ENCODE measurements at regions not wholly inside any gene's neighbourhood (a gene's known extent, or its start where the extent isn't known, plus 50 kb on each side); places are given as distances from the start of the nearest gene placed in this dataset.
"Not testable (repeated sequence)": the region's sequence is repeated elsewhere in the genome, so short reads cannot be mapped to it uniquely, and the experiment has no call there.

GRCh38 chr1:60808676-60809075 lies 273.7 kb upstream of the NFIA start:
- no peak for DNase-seq

DNA sequence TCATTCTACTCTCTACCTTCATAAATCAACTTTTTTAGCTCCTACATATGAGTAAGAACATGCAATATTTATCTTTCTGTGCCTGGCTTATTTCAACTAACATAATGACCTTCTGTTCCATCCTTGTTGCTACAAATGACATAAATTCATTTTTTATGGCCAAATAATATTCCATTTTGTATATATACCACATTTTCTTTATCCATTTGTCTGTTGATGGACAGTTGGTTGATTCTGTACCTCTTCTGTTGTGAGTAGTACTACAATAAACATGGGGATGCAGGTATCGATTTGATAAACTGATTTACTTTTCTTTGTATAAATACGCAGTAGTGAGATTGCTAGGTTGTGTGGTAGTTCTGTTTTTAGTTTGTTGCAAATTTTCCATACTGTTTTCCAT lies 279.5 kb upstream of the NFIA start:
- no peak for DNase-seq

DNA sequence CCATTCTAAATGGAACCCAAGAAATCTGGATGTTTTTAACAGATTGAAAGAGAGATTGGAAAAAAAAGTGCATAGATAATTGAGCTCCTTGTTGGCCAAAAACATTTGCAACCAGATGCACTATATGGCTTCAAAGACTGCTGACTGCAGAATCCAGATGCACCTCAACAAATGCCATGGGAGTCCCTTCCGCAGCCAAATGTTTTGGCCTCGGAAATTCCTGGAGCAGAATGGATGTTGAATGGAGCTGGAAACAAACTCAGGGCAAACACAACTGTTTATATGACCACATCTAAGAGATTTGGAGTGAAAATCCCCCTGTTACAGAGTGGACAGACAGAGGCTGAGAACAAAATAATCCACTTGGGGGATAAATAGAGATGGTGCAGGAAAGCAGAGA lies 285.0 kb upstream of the NFIA start:
- DNase-seq: no peak

- DNase-seq: no peak
Measured at GRCh38 chr1:60791226-60791625, 291.1 kb upstream of the NFIA start.

GRCh38 chr1:60773099-60773498 lies 309.3 kb upstream of the NFIA start:
- not testable (repeated sequence) for DNase-seq

DNA sequence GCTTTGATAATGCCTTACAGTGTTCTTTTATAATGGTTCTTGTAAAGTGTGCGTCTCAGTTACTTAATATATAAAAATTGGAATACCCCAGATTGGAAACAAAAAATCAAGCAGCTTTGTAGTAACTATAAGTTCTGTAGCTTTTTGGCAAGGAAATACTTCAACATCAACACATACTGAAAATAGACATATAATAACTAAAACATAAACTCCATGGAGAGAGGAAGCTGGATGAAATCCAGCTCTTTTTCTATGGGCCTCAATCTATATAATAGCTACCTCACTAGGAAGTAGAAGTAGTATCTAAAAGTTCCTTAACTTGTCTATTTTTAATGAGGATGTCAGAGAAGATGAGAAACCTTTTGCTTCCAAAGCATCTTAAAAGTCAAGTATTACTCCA lies 313.3 kb upstream of the NFIA start:
- no peak for DNase-seq

DNA sequence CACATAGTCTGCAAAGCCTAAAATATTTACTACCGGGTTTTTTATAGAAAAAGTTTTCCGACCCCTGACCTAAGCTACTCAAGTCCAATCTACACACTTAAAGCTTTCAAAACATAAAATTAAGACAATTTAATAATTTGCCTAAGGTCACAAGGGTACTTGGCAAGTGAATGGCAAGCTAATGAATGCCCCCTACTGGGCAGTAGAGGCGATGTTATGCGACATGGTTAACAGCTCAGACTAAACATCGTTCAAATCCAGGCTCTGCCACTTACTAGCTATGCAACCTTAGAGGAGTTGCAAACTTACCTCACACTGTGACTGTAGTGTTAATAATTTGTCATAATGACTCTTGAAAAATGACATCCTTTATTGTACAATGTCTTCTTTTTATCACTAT lies 317.2 kb upstream of the NFIA start:
- DNase-seq: peak in 1 of 14 donors; percentile 0

- no peak for DNase-seq
Measured at GRCh38 chr1:60764489-60764888, 317.9 kb upstream of the NFIA start.

GRCh38 chr1:60763741-60764140 lies 318.6 kb upstream of the NFIA start:
- DNase-seq: no peak

- DNase-seq: no peak
Measured at GRCh38 chr1:60762911-60763310, 319.4 kb upstream of the NFIA start.

- DNase-seq: no peak
Measured at GRCh38 chr1:60762176-60762575, 320.2 kb upstream of the NFIA start.

- no peak for DNase-seq
Measured at GRCh38 chr1:60759291-60759690, 323.1 kb upstream of the NFIA start.

GRCh38 chr1:60757485-60757884 lies 324.9 kb upstream of the NFIA start:
- no peak for DNase-seq

- no peak for DNase-seq
Measured at GRCh38 chr1:60753036-60753900, 329.1 kb upstream of the NFIA start.

GRCh38 chr1:60751306-60751705 lies 331.1 kb upstream of the NFIA start:
- no peak for DNase-seq

- DNase-seq: no peak
Measured at GRCh38 chr1:60747353-60747752, 335.0 kb upstream of the NFIA start.

GRCh38 chr1:60746278-60746791 lies 336.0 kb upstream of the NFIA start:
- peak in 10 of 14 donors; percentile 4 to 44 (median 18) for DNase-seq

DNA sequence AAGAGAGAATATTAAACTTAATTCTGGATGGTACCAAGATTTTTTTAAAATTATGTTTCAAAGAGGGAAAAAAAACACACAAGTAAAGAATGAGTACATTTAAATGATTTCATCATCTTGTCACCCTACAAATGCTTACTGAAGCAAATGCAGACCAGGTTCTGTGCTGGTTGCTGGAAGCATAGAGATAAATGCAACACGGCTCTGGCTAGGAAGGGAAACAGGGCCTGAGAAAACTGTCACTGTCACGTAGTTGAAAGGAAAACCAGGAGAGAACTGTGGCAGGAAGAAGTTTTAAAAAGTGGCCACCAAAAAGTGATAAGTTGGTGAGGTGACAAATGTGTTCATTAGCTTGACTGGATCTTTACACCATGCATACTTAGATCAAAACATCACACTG lies 336.9 kb upstream of the NFIA start:
- no peak for DNase-seq

GRCh38 chr1:60742339-60742738 lies 340.0 kb upstream of the NFIA start:
- DNase-seq: no peak

- DNase-seq: no peak
Measured at GRCh38 chr1:60740154-60740553, 342.2 kb upstream of the NFIA start.

DNA sequence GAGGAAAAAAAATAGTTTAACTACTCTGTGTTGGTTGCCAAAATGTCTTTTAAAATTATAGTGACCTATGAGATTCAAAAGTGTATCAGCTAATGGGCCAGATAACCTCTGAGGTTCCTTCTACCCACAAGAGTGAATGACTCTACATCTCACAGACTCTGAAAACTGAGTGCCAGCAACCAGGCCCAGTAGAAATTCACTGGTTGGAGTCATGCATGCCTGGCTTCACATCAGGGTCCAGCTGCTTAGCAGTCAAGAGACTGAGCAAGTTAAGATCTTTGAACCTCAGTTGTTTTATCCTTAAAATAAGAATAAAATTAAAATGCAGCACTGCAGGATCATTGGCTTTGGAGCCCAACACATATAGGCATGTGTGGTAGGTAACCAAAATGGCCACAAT lies 342.6 kb upstream of the NFIA start:
- no peak for DNase-seq

- no peak for DNase-seq
Measured at GRCh38 chr1:60732977-60733401, 349.4 kb upstream of the NFIA start.

DNA sequence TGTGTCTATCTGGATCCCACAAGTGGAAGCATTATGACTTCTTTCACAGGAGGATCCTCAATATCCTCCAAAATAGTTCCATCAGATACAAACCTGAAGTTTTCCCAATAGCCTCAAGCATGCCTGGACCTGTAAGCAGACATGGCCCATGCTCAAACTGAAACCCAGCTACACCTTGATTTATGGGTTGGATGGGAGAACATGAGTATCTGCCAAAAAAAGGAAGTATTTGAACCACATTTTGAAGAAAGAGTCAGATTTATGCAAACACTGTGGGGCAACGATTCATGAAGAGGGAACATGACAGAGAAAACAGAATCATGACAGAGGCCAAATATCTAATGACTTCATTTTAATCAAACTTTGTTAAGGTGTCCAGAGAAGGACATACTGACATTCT lies 351.0 kb upstream of the NFIA start:
- no peak for DNase-seq

GRCh38 chr1:60727552-60727951 lies 354.8 kb upstream of the NFIA start:
- DNase-seq: no peak
